GM19452 (cell line): ENCODE measurements at regions not wholly inside any gene's neighbourhood (a gene's known extent, or its start where the extent isn't known, plus 50 kb on each side); places are given as distances from the start of the nearest gene placed in this dataset.

Experiments
- ATAC-seq: cut with Tn5 transposase; IDR thresholded peaks from one replicate; pipeline ENCODE4 v1.9.1; 2021; ENCODE audit not compliant: unreplicated experiment

GRCh38 chr7:132072873-132073272, 503.4 kb downstream of the PLXNA4 start:
- no peak for ATAC-seq

- ATAC-seq: no peak
Measured at GRCh38 chr7:132072165-132072564, 504.1 kb downstream of the PLXNA4 start.

GRCh38 chr7:132069306-132069705, 507.0 kb downstream of the PLXNA4 start:
- no peak for ATAC-seq

- no peak for ATAC-seq
Measured at GRCh38 chr7:132066761-132067171, 509.5 kb downstream of the PLXNA4 start.

GRCh38 chr7:132065989-132066603, 509.7 kb upstream of the PODXL start:
- no peak for ATAC-seq

GRCh38 chr7:132065193-132065988, 509.0 kb upstream of the PODXL start:
- no peak for ATAC-seq

GRCh38 chr7:132063800-132064199, 507.4 kb upstream of the PODXL start:
- ATAC-seq: no peak

- no peak for ATAC-seq
Measured at GRCh38 chr7:132061937-132062336, 505.5 kb upstream of the PODXL start.

GRCh38 chr7:132059141-132059540, 502.7 kb upstream of the PODXL start:
- ATAC-seq: peak; percentile 61

- no peak for ATAC-seq
Measured at GRCh38 chr7:132055336-132056120, 499.1 kb upstream of the PODXL start.

- no peak for ATAC-seq
Measured at GRCh38 chr7:132053871-132054270, 497.4 kb upstream of the PODXL start.

- ATAC-seq: no peak
Measured at GRCh38 chr7:132051311-132051710, 494.9 kb upstream of the PODXL start.

GRCh38 chr7:132049462-132050304, 493.3 kb upstream of the PODXL start:
- ATAC-seq: no peak

- no peak for ATAC-seq
Measured at GRCh38 chr7:132045481-132045980, 489.1 kb upstream of the PODXL start.

- ATAC-seq: no peak
Measured at GRCh38 chr7:132045002-132045401, 488.6 kb upstream of the PODXL start.

- no peak for ATAC-seq
Measured at GRCh38 chr7:132044247-132044646, 487.8 kb upstream of the PODXL start.

GRCh38 chr7:132041108-132041507, 484.7 kb upstream of the PODXL start:
- no peak for ATAC-seq

- ATAC-seq: no peak
Measured at GRCh38 chr7:132035517-132036362, 479.3 kb upstream of the PODXL start.

GRCh38 chr7:132034748-132035416, 478.5 kb upstream of the PODXL start:
- ATAC-seq: no peak
